OCI-LY3 (cell line): ENCODE measurements at regions not wholly inside any gene's neighbourhood (a gene's known extent, or its start where the extent isn't known, plus 50 kb on each side); places are given as distances from the start of the nearest gene placed in this dataset.

Experiments
- H2AFZ ChIP-seq: fragments of 200-600, 300-600 bp; shearing (Covaris generic); 2 replicates; pipeline ENCODE4 v1.6.0; 2014; ENCODE audit warnings: antibody characterized with exemption, low read depth, low read length
- H3K27ac ChIP-seq: fragments of 200-600, 300-600 bp; sonication (generic); 2 replicates; pipeline ENCODE4 v1.5.1; 2014; ENCODE audit warnings: mild to moderate bottlenecking, low read length, moderate library complexity, mixed read lengths
- H3K27me3 ChIP-seq: fragments of 200-600, 300-600 bp; sonication (generic); 2 replicates; pipeline ENCODE4 v1.6.1; 2014; ENCODE audit warnings: low read depth, low read length, mixed read lengths
- H3K36me3 ChIP-seq: fragments of 200-600, 300-600 bp; sonication (generic); replicated peaks from 2 replicates; pipeline ENCODE3; 2014; ENCODE audit warnings: low read depth, low read length, mixed read lengths
- H3K4me1 ChIP-seq: fragments of 300-600, 200-600 bp; sonication (generic); 2 replicates; pipeline ENCODE4 v1.6.1; 2014; ENCODE audit warnings: low read length, mixed read lengths
- H3K4me2 ChIP-seq: fragments of 200-600, 300-600 bp; sonication (generic); 2 replicates; pipeline ENCODE4 v1.6.1; 2014; ENCODE audit warnings: low read length, mixed read lengths
- H3K4me3 ChIP-seq: fragments of 300-600, 200-600 bp; sonication (generic); 2 replicates; pipeline ENCODE4 v1.5.1; 2014; ENCODE audit warnings: antibody characterized with exemption, mild to moderate bottlenecking, low read length, moderate library complexity
- H3K79me2 ChIP-seq: fragments of 300-600, 200-600 bp; shearing (Covaris generic); 2 replicates; pipeline ENCODE4 v1.6.1; 2014; ENCODE audit warnings: mild to moderate bottlenecking, low read length, mixed read lengths
- H3K9ac ChIP-seq: fragments of 300-600, 200-600 bp; shearing (Covaris generic); 2 replicates; pipeline ENCODE4 v1.6.0; 2014; ENCODE audit warnings: mild to moderate bottlenecking, low read length, moderate library complexity
- H3K9me3 ChIP-seq: fragments of 200-600, 300-600 bp; shearing (Covaris generic); 2 replicates; pipeline ENCODE4 v1.6.1; 2014; ENCODE audit warnings: low read length, mixed read lengths; ENCODE audit not compliant: insufficient read depth
- H4K20me1 ChIP-seq: fragments of 200-600, 300-600 bp; sonication (generic); 2 replicates; pipeline ENCODE4 v1.6.1; 2016; ENCODE audit warnings: low read length, mixed read lengths; ENCODE audit not compliant: insufficient read depth
- CTCF ChIP-seq: fragments of 200-600, 300-600 bp; sonication (generic); IDR thresholded peaks from 2 replicates; pipeline ENCODE4 v1.5.1; 2014; ENCODE audit warnings: antibody characterized with exemption, low read length, low read depth
- EZH2phosphoT487 ChIP-seq: fragments of 200-600 bp; shearing (Covaris generic); IDR thresholded peaks from 2 replicates; pipeline ENCODE4 v1.6.1; 2018; ENCODE audit warnings: antibody characterized with exemption, mixed run types, low read depth

DNA sequence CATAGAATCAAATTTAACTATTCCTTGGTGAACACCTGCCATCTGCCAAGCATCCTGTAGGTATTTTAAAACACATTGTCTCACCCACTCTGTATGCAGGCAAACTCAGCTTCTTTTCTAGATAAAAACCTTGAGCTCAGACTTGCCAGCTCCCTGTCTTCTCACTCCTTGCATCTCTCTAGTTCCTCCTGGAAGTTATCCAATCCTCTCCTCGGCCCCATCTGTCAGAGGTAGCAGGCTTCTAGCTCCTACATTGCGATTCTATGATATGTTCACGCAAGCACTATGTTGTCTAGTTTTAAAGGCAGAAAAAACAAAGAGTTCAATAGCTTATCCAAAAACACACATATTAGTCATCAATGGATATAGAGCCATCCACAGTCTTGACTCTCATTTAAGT, 67.0 kb upstream of the APCDD1 start:
- H3K4me1 ChIP-seq: peaks cover 21% of the 10 kb centered on the region
- H4K20me1 ChIP-seq: no peaks in the 10 kb centered on the region
- H3K9ac ChIP-seq: no peak overlapping the region
- no peaks in the 10 kb centered on the region for H3K9me3 ChIP-seq
- TF ChIP-seq EZH2phosphoT487: no peak
- TF ChIP-seq CTCF: no peak
- no peaks in the 10 kb centered on the region for H3K27me3 ChIP-seq
- no peak overlapping the region for H2AFZ ChIP-seq
- H3K36me3 ChIP-seq: no peaks in the 10 kb centered on the region
- no peaks in the 10 kb centered on the region for H3K79me2 ChIP-seq
- H3K27ac ChIP-seq: no peak overlapping the region
- no peak overlapping the region for H3K4me3 ChIP-seq
- H3K4me2 ChIP-seq: no peak overlapping the region

GRCh38 chr18:10388373-10388772, 66.1 kb upstream of the APCDD1 start:
- no peaks in the 10 kb centered on the region for H3K27me3 ChIP-seq
- H3K36me3 ChIP-seq: no peaks in the 10 kb centered on the region
- H3K79me2 ChIP-seq: no peaks in the 10 kb centered on the region
- H3K4me2 ChIP-seq: no peak overlapping the region
- H3K9me3 ChIP-seq: no peaks in the 10 kb centered on the region
- no peak overlapping the region for H3K27ac ChIP-seq
- TF ChIP-seq EZH2phosphoT487: no peak
- no peak for TF ChIP-seq CTCF
- no peak overlapping the region for H3K9ac ChIP-seq
- no peaks in the 10 kb centered on the region for H4K20me1 ChIP-seq
- H3K4me1 ChIP-seq: peaks cover 21% of the 10 kb centered on the region
- H2AFZ ChIP-seq: no peak overlapping the region
- H3K4me3 ChIP-seq: no peak overlapping the region

DNA sequence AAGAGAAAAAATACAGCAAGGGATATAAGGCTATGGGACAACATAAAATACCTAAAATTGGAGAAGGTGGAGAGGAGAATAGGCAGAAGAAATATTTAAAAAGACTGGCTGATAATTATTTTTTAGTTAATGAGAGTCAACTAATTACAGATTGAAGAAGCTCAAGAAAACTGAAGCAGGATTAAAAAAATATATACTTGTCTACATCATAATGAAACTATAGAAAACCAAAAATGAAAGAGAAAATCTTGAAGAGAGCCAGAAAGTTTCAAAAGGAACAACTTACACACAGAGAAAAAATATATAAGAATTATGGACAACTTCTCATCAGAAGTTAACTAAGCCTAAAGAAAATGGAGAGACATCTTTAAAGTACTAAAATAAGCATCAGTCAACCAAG, 62.9 kb upstream of the APCDD1 start:
- Histone ChIP-seq H2AFZ (no peak overlapping the region), H3K9me3 (no peaks in the 10 kb centered on the region), H3K4me3 (peak overlapping the region; percentile 64), H4K20me1 (no peaks in the 10 kb centered on the region), H3K9ac (no peak overlapping the region), H3K79me2 (no peaks in the 10 kb centered on the region), H3K27ac (peak overlapping the region; percentile 39; the same call in 1 of the 2 replicates), H3K4me2 (peak overlapping the region; percentile 61), H3K4me1 (peaks cover 19% of the 10 kb centered on the region), H3K27me3 (no peaks in the 10 kb centered on the region), H3K36me3 (no peaks in the 10 kb centered on the region)
- TF ChIP-seq CTCF: no peak
- no peak for TF ChIP-seq EZH2phosphoT487

DNA sequence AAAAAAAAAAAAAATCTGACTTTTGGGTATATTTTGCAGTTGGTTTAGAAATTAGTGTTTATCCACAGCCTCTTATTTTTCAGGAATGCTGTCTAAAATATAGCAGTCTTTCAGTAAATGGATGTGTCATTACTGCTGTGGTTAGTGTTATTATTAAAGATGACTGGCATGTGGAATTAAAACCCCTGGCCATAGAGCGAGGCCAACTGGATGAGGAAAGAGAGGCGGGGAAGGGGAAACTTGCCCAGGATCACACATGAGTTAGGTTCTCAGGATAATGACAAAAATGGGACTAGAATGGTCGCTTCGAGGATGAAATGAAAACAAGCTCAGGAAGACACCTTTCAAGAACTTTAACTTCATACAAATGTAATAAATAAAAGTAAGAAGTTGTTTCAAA, 57.4 kb upstream of the APCDD1 start:
- H3K27ac ChIP-seq: no peak overlapping the region
- H2AFZ ChIP-seq: no peak overlapping the region
- no peak overlapping the region for H3K4me3 ChIP-seq
- H3K27me3 ChIP-seq: no peaks in the 10 kb centered on the region
- no peak for TF ChIP-seq CTCF
- no peak for TF ChIP-seq EZH2phosphoT487
- no peaks in the 10 kb centered on the region for H3K9me3 ChIP-seq
- no peaks in the 10 kb centered on the region for H3K36me3 ChIP-seq
- no peak overlapping the region for H3K9ac ChIP-seq
- H4K20me1 ChIP-seq: no peaks in the 10 kb centered on the region
- no peak overlapping the region for H3K4me2 ChIP-seq
- no peaks in the 10 kb centered on the region for H3K79me2 ChIP-seq
- peaks cover 19% of the 10 kb centered on the region for H3K4me1 ChIP-seq
